Prostate gland (tissue), 2 donors: ENCODE measurements at regions not wholly inside any gene's neighbourhood (a gene's known extent, or its start where the extent isn't known, plus 50 kb on each side); places are given as distances from the start of the nearest gene placed in this dataset.

Source experiments
- DNase-seq: peaks from one replicate; pipeline ENCODE4 v3.0.0-alpha.2; 2019; ENCODE audit warnings: low spot score
- H3K27ac ChIP-seq, 2 donors: fragments of 200-600 bp; sonication (generic); 2 replicates each; pipeline ENCODE4 v1.5.1; 2017 to 2019
- H3K27me3 ChIP-seq: fragments of 200-600 bp; sonication (generic); replicated peaks from 2 replicates; pipeline ENCODE4 v1.5.1; 2019; ENCODE audit not compliant: insufficient read depth
- H3K36me3 ChIP-seq, 2 donors: fragments of 200-600 bp; sonication (generic); 1 replicate in 1 of 2; 2 replicates in 1 of 2; pipeline versions ENCODE4 v1.5.1 to v1.8.1; 2017 to 2019
- H3K4me1 ChIP-seq: fragments of 200-600 bp; sonication (generic); replicated peaks from 2 replicates; pipeline ENCODE4 v1.5.1; 2019
- H3K4me3 ChIP-seq, 2 donors: fragments of 200-600 bp; sonication (generic); 2 replicates each; pipeline ENCODE4 v1.5.1; 2017 to 2019
- H3K9me3 ChIP-seq: fragments of 200-600 bp; sonication (generic); 2 replicates; pipeline ENCODE4 v1.5.1; 2017
- CTCF ChIP-seq, 4 experiments: fragments of 200-600 bp in 2 of 4; fragments of 450-650 bp in 2 of 4; sonication (generic) in 2 of 4; IDR thresholded peaks; 1 replicate in 3 of 4; 2 replicates in 1 of 4; pipeline ENCODE4 v1.5.1; 2016 to 2019; ENCODE audit warnings: antibody characterized with exemption in 4 of 4, mild to moderate bottlenecking in 2 of 4, moderate library complexity in 2 of 4
- POLR2A ChIP-seq: fragments of 450-650 bp; IDR thresholded peaks from one replicate; pipeline ENCODE4 v1.6.1; 2016; ENCODE audit warnings: antibody characterized with exemption, mild to moderate bottlenecking
- POLR2AphosphoS5 ChIP-seq: sonication (generic); formaldehyde crosslinking; IDR thresholded peaks from one replicate; pipeline ENCODE4 v1.6.1; 2017; ENCODE audit warnings: antibody characterized with exemption
- WGBS: methylation state at CpG from one replicate; pipeline ENCODE4 v1.1.5; 2018; 5-methylcytosine and 5-hydroxymethylcytosine counted together
- intact Hi-C: fragments of 100-400 bp; cut with DNase I; formaldehyde crosslinking; loops from one replicate; pipeline ENCODE4 v1.14.2; 2022

GRCh38 chr16:48862087-48862532, 252.1 kb upstream of the N4BP1 start:
- H3K4me1 ChIP-seq = no peaks in the 10 kb centered on the region
- no peaks in the 10 kb centered on the region for H3K9me3 ChIP-seq
- 13% methylated on average over 9 of the region's 9 CpGs for WGBS
- no peaks in the 10 kb centered on the region for H3K36me3 ChIP-seq
- TF ChIP-seq POLR2A (no peak), CTCF (IDR thresholded peaks at IDR 0.05) (no peak), POLR2AphosphoS5 (no peak)
- H3K27me3 ChIP-seq = no peaks in the 10 kb centered on the region
- no peak overlapping the region for H3K4me3 ChIP-seq
- DNase-seq = no peak
- intact Hi-C loops = no loop called here
- no peak overlapping the region for H3K27ac ChIP-seq

- Histone ChIP-seq H3K4me3 (no peak overlapping the region), H3K4me1 (no peaks in the 10 kb centered on the region), H3K9me3 (no peaks in the 10 kb centered on the region), H3K27ac (no peak overlapping the region), H3K27me3 (no peaks in the 10 kb centered on the region), H3K36me3 (no peaks in the 10 kb centered on the region)
- intact Hi-C loops = no loop called here
- 42% methylated on average over 1 of the region's 1 CpG for WGBS
- DNase-seq = no peak
- TF ChIP-seq POLR2AphosphoS5 (no peak), CTCF (IDR thresholded peaks at IDR 0.05) (no peak)
Measured at GRCh38 chr16:48860341-48860740, 250.4 kb upstream of the N4BP1 start.

GRCh38 chr16:48852951-48853350, 243.0 kb upstream of the N4BP1 start:
- Histone ChIP-seq H3K4me3 (no peak overlapping the region), H3K36me3 (no peaks in the 10 kb centered on the region), H3K27me3 (no peaks in the 10 kb centered on the region), H3K4me1 (no peaks in the 10 kb centered on the region), H3K27ac (no peak overlapping the region), H3K9me3 (no peaks in the 10 kb centered on the region)
- TF ChIP-seq CTCF (IDR thresholded peaks at IDR 0.05) (no peak), POLR2A (no peak), POLR2AphosphoS5 (no peak)
- no peak for DNase-seq
- WGBS = 75% methylated on average over 12 of the region's 12 CpGs
- intact Hi-C loops = no loop called here

- DNase-seq = no peak
- no peaks in the 10 kb centered on the region for H3K27me3 ChIP-seq
- H3K9me3 ChIP-seq = no peaks in the 10 kb centered on the region
- no peaks in the 10 kb centered on the region for H3K36me3 ChIP-seq
- TF ChIP-seq POLR2AphosphoS5 = no peak
- TF ChIP-seq CTCF (IDR thresholded peaks at IDR 0.05) = no peak
- no peak overlapping the region for H3K27ac ChIP-seq
- WGBS = 77% methylated on average over 6 of the region's 6 CpGs
- intact Hi-C loops = no loop called here
- no peaks in the 10 kb centered on the region for H3K4me1 ChIP-seq
- no peak overlapping the region for H3K4me3 ChIP-seq
Measured at GRCh38 chr16:48852458-48852857, 242.5 kb upstream of the N4BP1 start.

GRCh38 chr16:48850097-48850770, 240.3 kb upstream of the N4BP1 start:
- no peaks in the 10 kb centered on the region for H3K9me3 ChIP-seq
- TF ChIP-seq POLR2AphosphoS5 (no peak), CTCF (IDR thresholded peaks at IDR 0.05) (no peak), POLR2A (no peak)
- WGBS = 83% methylated on average over 7 of the region's 7 CpGs
- no peaks in the 10 kb centered on the region for H3K36me3 ChIP-seq
- intact Hi-C loops = no loop called here
- DNase-seq = no peak
- H3K27me3 ChIP-seq = no peaks in the 10 kb centered on the region
- H3K4me3 ChIP-seq = no peak overlapping the region
- H3K27ac ChIP-seq = no peak overlapping the region
- H3K4me1 ChIP-seq = no peaks in the 10 kb centered on the region
